Psoas muscle (tissue), 7 donors: ENCODE measurements at regions not wholly inside any gene's neighbourhood (a gene's known extent, or its start where the extent isn't known, plus 50 kb on each side); places are given as distances from the start of the nearest gene placed in this dataset.
"Not testable (repeated sequence)": the region's sequence is repeated elsewhere in the genome, so short reads cannot be mapped to it uniquely, and the experiment has no call there.

ENCODE experiments used
- ATAC-seq, 4 donors: fragments of 200-7000 bp; cut with Tn5 transposase; one replicate each; pipeline ENCODE4 v1.9.1; 2020; ENCODE audit warnings: moderate library complexity in 3 of 4, mild to moderate bottlenecking in 2 of 4
- DNase-seq, 2 donors: peaks; one replicate each; pipeline ENCODE4 v3.0.0-alpha.2; 2020
- H3K27ac ChIP-seq: fragments of 200-600 bp; one replicate; pipeline ENCODE4 v1.8.0; 2022
- H3K27me3 ChIP-seq, 3 donors: fragments of 200-600 bp in 1 of 3; one replicate each; pipeline versions ENCODE4 v1.6.1 to v1.8.0; 2013 to 2022; ENCODE audit warnings: low read length in 2 of 3, mild to moderate bottlenecking in 2 of 3, moderate library complexity in 1 of 3; ENCODE audit not compliant: insufficient read depth in 3 of 3
- H3K36me3 ChIP-seq, 2 donors: fragments of 200-600 bp in 1 of 2; one replicate each; pipeline versions ENCODE4 v1.6.1 to v1.8.0; 2013 to 2022; ENCODE audit warnings: low read depth in 1 of 2, mild to moderate bottlenecking in 1 of 2, moderate library complexity in 1 of 2; ENCODE audit not compliant: insufficient read depth in 1 of 2
- H3K4me1 ChIP-seq: fragments of 200-600 bp; one replicate; pipeline ENCODE4 v1.8.0; 2022
- H3K4me3 ChIP-seq: fragments of 200-600 bp; one replicate; pipeline ENCODE4 v1.8.0; 2022; ENCODE audit warnings: mild to moderate bottlenecking
- H3K9me3 ChIP-seq: fragments of 200-600 bp; one replicate; pipeline ENCODE4 v1.8.0; 2022
- CTCF ChIP-seq: fragments of 200-600 bp; IDR thresholded peaks from one replicate; pipeline ENCODE4 v1.8.0; 2022; ENCODE audit warnings: antibody characterized with exemption
- WGBS, 3 donors: extraction: QIAGEN DNeasy Blood & Tissue Kit; methylation state at CpG; one replicate each; pipeline versions ENCODE4 v1.1.6 to v1.1.7; 2013; 5-methylcytosine and 5-hydroxymethylcytosine counted together
- intact Hi-C, 2 donors: fragments of 100-400 bp; cut with DNase I; formaldehyde crosslinking; loops; one replicate each; pipeline versions ENCODE4 v1.11.0 to v1.14.2; 2022
- donor health status: healthy with polysubstance abuse.
- donor health status: DM: no; HTN: no; CAD: no; lungs with moderate emphysema.
- donor health status: Bipolar disorder and iron deficiency.
- donor health status: healthy.
- donor health status: DM: yes; HTN: yes; CAD: no.
- donor health status: DM: no; HTN: no; CAD: no.
- donor health status: DM: yes; HTN: yes; CAD: no.

- peak in 1 of 4 donors; percentile 53 for ATAC-seq
Observed at GRCh38 chr16:88185976-88186888, 196.5 kb upstream of the ZNF469 start.

GRCh38 chr16:88186889-88187870 is 195.6 kb upstream of the ZNF469 start:
- H3K9me3 ChIP-seq, H3K4me1 ChIP-seq, ATAC-seq, H3K27ac ChIP-seq, H3K4me3 ChIP-seq, intact Hi-C loops, H3K27me3 ChIP-seq, H3K36me3 ChIP-seq, DNase-seq: not testable (repeated sequence)
- 80 to 89% (median 82%) methylated on average over 13 to 19 of the region's 27 CpGs for WGBS, 3 donors

More at GRCh38 chr16:88185976-88186888, 196.5 kb upstream of the ZNF469 start:
- H3K27ac ChIP-seq, intact Hi-C loops, H3K36me3 ChIP-seq, H3K9me3 ChIP-seq, H3K4me1 ChIP-seq, H3K4me3 ChIP-seq, H3K27me3 ChIP-seq, DNase-seq: not testable (repeated sequence)
- WGBS, 3 donors = 65 to 75% (median 70%) methylated on average over 53 to 55 of the region's 55 CpGs

GRCh38 chr16:88188171-88188895 is 194.4 kb upstream of the ZNF469 start:
- H3K27ac ChIP-seq, intact Hi-C loops, ATAC-seq, H3K4me3 ChIP-seq, H3K9me3 ChIP-seq, DNase-seq, H3K27me3 ChIP-seq, H3K36me3 ChIP-seq, H3K4me1 ChIP-seq: not testable (repeated sequence)
- WGBS, 3 donors = 88 to 92% (median 89%) methylated on average over 7 to 13 of the region's 13 CpGs

- H3K9me3 ChIP-seq, DNase-seq, ATAC-seq, H3K27me3 ChIP-seq, H3K36me3 ChIP-seq, H3K4me3 ChIP-seq, H3K4me1 ChIP-seq, H3K27ac ChIP-seq: not testable (repeated sequence)
- 71 to 74% (median 73%) methylated on average over 3 of the region's 3 CpGs for WGBS, 3 donors
- intact Hi-C loops = loop anchor here in 1 of 2 donors (10.0 kb wide), 2 partner anchors 334 to 374 kb away; no protein-coding TSS in a partner anchor
Observed at GRCh38 chr16:88190592-88191095, 192.1 kb upstream of the ZNF469 start.

GRCh38 chr16:88191168-88191567 is 191.6 kb upstream of the ZNF469 start:
- WGBS, 3 donors = 76 to 96% (median 86%) methylated on average over 9 of the region's 9 CpGs
- not testable (repeated sequence) for H3K4me3 ChIP-seq, H3K4me1 ChIP-seq, H3K36me3 ChIP-seq, H3K9me3 ChIP-seq, DNase-seq, ATAC-seq, H3K27ac ChIP-seq, H3K27me3 ChIP-seq
- intact Hi-C loops = loop anchor here in 1 of 2 donors (10.0 kb wide), 2 partner anchors 334 to 374 kb away; no protein-coding TSS in a partner anchor

- ATAC-seq (no peak), DNase-seq (no peak)
- H3K27me3 ChIP-seq = no peaks in the 10 kb centered on the region
- WGBS, 3 donors = 91 to 100% (median 100%) methylated on average over 1 of the region's 1 CpG
- TF ChIP-seq CTCF = no peak
- no peaks in the 10 kb centered on the region for H3K4me1 ChIP-seq
- no peaks in the 10 kb centered on the region for H3K9me3 ChIP-seq
- no peak overlapping the region for H3K4me3 ChIP-seq
- H3K27ac ChIP-seq = no peak overlapping the region
- intact Hi-C loops = loop anchor here in 1 of 2 donors (10.0 kb wide), 2 partner anchors 332 to 372 kb away; no protein-coding TSS in a partner anchor
- no peaks in the 10 kb centered on the region for H3K36me3 ChIP-seq
Observed at GRCh38 chr16:88192601-88193000, 190.2 kb upstream of the ZNF469 start.
